ENCODE measurements at regions not wholly inside any gene's neighbourhood (a gene's known extent, or its start where the extent isn't known, plus 50 kb on each side); places are given as distances from the start of the nearest gene placed in this dataset.
"Not testable (repeated sequence)": the region's sequence is repeated elsewhere in the genome, so short reads cannot be mapped to it uniquely, and the experiment has no call there.

DNA sequence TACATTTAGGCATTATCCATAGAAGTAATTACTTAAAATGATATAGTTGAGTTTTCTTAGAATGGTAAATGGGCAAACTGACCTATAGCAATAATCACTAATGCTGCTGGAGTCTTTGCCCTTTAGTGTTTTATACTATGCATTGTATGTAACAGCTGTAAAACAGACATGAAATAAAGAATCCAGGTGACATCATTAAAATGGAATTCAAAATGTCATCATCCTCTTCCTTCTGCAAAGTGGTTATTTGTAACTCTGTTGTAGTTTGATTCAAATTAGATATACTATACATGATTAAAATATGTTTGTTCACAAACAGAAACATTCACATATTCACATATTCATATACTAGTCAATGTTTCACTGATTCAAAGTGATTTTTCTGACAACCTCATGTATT is 598.8 kb downstream of the SLC16A7 start:
- DNase-seq (ENCODE audit: low read depth in 3 of 3), result no peak

- DNase-seq (ENCODE audit: low read depth in 3 of 3), result no peak
Measured at GRCh38 chr12:60195483-60195882, 599.7 kb downstream of the SLC16A7 start.

DNA sequence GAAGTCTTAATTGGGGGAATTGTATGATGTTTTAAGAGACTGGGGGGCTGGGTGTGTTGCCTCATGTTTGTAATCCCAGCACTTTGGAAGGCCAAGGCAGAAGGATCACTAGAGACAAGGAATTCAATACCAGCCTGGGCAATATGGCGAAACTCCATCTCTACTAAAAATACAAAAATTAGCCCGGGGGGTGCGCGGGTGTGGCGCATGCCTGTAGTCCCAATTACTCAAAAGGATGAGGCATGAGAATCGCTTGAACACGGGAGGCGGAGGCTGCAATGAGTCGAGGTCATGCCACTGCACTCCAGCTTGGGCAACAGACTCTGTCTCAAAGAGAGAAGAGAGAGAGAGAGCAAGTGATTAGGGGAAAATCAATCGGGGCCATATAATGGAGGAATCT is 600.5 kb downstream of the SLC16A7 start:
- DNase-seq (ENCODE audit: low read depth in 3 of 3), result no peak

- no peak for DNase-seq (ENCODE audit: low read depth in 3 of 3)
Measured at GRCh38 chr12:60197589-60197988, 601.8 kb downstream of the SLC16A7 start.

DNA sequence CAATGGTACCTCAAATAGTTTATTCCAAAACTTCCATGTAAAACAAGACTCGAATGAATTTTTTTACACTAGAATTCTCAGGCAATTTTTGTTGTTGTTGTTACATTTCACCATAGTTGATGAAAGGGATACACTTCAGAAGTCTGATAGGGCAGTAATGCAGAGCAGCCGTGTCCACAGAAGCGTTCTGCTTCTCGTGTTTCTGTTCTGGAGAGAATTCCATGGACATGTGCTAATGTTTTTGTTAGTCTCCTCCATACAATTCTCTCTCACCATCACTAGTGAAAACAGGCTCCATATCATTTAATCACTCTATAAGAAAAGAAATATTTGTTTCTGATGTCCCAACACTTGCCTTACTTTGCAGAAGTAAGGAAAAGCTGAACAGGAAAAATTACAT is 606.1 kb downstream of the SLC16A7 start:
- no peak for DNase-seq (ENCODE audit: low read depth in 3 of 3)

DNA sequence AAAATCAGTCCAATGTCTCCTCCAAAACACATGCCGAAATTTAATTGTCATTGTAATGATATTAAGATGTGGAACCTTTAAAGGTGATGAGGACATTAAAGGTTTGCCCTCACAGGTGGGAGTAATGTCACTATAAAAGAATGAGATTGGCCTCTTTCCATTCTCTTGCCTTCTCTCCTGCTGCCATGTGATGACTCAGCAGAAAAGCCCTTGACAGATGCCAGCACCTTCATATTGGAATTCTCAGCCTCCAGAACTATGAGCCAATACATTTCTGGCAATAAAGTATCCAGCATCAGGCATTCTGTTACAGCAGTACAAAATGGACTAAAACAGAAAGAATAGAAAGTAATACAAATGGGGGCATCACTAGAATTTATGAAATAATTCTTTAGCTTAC is 609.7 kb downstream of the SLC16A7 start:
- DNase-seq (ENCODE audit: low read depth in 3 of 3), result no peak

DNA sequence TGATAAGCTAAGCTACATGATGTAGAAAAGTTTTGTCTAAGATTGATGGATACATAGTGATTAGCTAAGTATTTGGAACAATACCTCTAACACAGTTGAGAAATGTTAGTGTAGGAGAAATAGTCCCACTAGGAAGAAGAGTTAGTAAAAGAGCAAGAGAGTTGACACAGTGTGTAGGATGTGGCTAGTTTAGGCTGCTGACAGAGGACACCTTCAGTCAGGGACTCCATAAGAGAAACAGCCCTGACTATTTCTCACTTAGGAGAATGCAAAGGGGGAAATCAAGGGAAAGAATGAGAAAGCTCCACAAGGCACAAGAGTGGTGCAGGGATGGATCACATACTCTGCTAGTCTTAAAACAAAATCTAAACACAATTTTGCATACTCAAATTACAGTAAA is 613.7 kb downstream of the SLC16A7 start:
- DNase-seq (ENCODE audit: low read depth in 3 of 3), result no peak

- DNase-seq (ENCODE audit: low read depth in 3 of 3), result no peak
Measured at GRCh38 chr12:60209933-60210332, 614.1 kb downstream of the SLC16A7 start.

GRCh38 chr12:60210756-60211155 is 614.9 kb downstream of the SLC16A7 start:
- no peak for DNase-seq (ENCODE audit: low read depth in 3 of 3)

- DNase-seq (ENCODE audit: low read depth in 3 of 3), result no peak
Measured at GRCh38 chr12:60211244-60211643, 615.4 kb downstream of the SLC16A7 start.

DNA sequence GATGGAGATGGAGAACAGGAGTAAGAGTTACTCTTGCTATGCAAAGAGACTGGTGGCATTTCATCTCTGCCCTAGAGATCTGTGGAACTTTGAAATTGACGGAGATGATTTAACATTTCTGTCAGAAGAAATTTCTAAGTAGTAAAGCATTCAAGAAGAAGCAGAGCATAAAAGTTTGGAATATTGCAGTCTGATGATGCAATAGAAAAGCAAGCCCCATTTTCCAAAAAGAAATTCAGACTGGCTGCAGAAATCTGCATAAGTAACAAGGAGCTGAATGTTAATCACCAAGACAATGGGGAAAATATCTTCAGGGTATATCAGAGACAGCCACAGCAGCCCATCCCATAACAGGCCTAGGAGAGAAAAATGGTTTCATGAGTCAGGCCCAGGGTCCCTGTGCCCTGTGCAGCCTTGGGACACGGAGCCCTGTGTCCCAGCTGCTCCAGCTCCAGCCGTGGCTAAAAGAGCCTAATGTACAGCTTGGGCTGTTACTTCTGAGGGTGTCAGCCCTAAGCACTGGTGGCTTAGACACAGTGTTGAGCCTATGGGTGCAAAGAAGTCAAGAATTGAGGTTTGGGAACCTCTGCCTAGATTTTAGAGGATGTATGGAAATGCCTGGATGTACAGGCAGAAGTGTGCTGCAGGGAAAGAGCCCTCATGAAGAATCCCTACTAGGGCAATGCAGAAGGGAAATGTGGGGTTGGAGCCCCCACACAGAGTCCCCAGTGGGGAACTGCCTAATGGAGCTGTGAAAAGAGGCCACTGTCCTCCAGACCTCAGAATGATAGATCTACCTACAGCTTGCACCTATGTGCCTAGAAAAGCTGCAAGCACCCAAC is 616.6 kb downstream of the SLC16A7 start:
- DNase-seq (ENCODE audit: low read depth in 3 of 3), result no peak

- DNase-seq (ENCODE audit: low read depth in 3 of 3), result not testable (repeated sequence)
Measured at GRCh38 chr12:60213272-60213671, 617.4 kb downstream of the SLC16A7 start.

- DNase-seq (ENCODE audit: low read depth in 3 of 3), result no peak
Measured at GRCh38 chr12:60216226-60216625, 620.4 kb downstream of the SLC16A7 start.

DNA sequence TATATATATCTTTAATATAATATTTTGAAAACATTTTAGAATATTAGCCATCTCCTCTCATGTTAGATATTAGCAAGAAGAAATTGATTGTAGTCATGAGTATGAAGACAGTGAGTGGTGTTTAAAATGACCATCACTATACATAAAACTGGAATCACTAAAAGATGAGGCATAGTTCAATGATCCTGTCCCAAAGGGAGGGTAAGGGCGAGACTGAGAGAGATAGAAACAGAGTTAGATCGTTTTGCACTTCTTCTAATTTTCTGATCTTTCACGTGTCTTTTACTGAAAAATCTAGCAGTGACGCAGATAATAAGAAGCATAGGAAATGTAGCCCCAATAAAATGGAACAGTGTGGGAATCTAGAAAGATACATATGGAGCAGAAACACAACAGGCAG is 627.4 kb downstream of the SLC16A7 start:
- DNase-seq (ENCODE audit: low read depth in 3 of 3), result no peak

- DNase-seq (ENCODE audit: low read depth in 3 of 3), result no peak
Measured at GRCh38 chr12:60225216-60226000, 629.6 kb downstream of the SLC16A7 start.

DNA sequence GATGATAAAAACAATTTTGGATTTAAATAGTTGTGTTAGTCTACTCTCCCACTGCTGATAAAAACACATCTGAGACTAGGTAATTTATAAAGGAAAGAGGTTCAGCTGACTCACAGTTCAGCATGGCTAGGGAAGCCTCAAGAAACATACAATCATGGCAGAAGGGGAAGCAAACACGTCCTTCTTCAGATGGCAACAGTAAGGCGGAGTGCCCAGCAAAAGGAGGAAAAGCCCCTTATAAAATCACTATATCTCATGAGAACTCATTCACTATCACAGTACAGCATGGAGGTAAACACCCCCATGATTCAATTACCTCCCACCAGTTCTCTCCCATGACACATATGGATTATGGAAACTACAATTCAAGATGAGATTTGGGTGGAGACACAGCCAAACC is 632.1 kb downstream of the SLC16A7 start:
- no peak for DNase-seq (ENCODE audit: low read depth in 3 of 3)

- DNase-seq (ENCODE audit: low read depth in 3 of 3), result no peak
Measured at GRCh38 chr12:60230056-60230455, 634.2 kb downstream of the SLC16A7 start.

- DNase-seq (ENCODE audit: low read depth in 3 of 3), result no peak
Measured at GRCh38 chr12:60231303-60231702, 635.5 kb downstream of the SLC16A7 start.

- DNase-seq (ENCODE audit: low read depth in 3 of 3), result no peak
Measured at GRCh38 chr12:60231976-60232907, 636.4 kb downstream of the SLC16A7 start.

DNA sequence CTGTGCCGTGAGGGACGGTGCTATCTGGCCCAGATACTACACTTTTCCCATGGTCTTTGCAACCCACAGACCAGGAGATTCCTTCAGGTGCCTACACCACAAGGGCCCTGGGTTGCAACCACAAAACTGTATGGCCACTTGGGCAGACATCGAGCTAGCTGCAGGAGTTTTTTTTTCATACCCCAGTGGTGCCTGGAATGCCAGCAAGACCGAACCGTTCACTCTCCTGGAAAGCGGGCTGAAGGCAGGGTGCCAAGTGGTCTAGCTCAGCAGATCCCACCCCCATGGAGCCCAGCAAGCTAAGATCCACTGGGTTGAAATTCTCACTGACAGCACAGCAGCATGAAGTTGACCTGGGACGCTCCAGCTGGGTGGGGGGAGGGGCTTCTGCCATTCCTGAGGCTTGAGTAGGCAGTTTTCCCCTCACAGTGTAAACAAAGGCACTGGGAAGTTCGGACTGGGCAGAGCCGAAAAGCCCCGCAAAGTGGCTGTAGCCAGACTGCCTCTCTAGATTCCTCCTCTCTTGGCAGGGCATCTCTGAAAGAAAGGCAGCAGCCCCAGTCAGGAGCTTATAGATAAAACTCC is 638.9 kb downstream of the SLC16A7 start:
- not testable (repeated sequence) for DNase-seq (ENCODE audit: low read depth in 3 of 3)

GRCh38 chr12:60235261-60235660 is 639.4 kb downstream of the SLC16A7 start:
- DNase-seq (ENCODE audit: low read depth in 3 of 3), result no peak

GRCh38 chr12:60236416-60236815 is 640.6 kb downstream of the SLC16A7 start:
- DNase-seq (ENCODE audit: low read depth in 3 of 3), result not testable (repeated sequence)
